ENCODE measurements at regions not wholly inside any gene's neighbourhood (a gene's known extent, or its start where the extent isn't known, plus 50 kb on each side); places are given as distances from the start of the nearest gene placed in this dataset.

DNA sequence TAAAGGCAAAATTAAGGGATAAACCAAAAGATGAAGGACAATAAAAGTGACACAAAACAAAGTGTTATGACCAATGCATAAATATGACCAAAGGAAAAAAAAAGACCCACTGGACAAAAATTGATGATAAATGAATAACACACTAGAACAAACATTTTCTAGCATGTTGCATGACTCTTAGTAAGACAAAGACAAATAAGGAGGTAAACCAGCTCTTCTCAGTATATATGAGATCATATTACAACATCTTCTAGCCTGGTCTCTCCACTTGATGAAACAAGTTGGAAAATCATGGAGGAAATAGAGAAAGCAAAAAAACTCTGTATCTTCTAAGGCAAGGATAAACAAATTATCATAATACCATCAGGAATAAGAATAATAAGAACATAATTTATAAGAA, 163.9 kb upstream of the GBE1 start:
- DNase-seq (ENCODE audit: low read depth): no peak
- no peak overlapping the region for H3K4me3 ChIP-seq (ENCODE audit: control insufficient read depth, low read depth, low read length)
- TF ChIP-seq, protein P1, sequence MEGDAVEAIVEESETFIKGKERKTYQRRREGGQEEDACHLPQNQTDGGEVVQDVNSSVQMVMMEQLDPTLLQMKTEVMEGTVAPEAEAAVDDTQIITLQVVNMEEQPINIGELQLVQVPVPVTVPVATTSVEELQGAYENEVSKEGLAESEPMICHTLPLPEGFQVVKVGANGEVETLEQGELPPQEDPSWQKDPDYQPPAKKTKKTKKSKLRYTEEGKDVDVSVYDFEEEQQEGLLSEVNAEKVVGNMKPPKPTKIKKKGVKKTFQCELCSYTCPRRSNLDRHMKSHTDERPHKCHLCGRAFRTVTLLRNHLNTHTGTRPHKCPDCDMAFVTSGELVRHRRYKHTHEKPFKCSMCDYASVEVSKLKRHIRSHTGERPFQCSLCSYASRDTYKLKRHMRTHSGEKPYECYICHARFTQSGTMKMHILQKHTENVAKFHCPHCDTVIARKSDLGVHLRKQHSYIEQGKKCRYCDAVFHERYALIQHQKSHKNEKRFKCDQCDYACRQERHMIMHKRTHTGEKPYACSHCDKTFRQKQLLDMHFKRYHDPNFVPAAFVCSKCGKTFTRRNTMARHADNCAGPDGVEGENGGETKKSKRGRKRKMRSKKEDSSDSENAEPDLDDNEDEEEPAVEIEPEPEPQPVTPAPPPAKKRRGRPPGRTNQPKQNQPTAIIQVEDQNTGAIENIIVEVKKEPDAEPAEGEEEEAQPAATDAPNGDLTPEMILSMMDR (conservative IDR thresholded peaks at IDR 0.05; ENCODE audit: control insufficient read depth, insufficient read depth, low read depth, low read length): no peak

DNA sequence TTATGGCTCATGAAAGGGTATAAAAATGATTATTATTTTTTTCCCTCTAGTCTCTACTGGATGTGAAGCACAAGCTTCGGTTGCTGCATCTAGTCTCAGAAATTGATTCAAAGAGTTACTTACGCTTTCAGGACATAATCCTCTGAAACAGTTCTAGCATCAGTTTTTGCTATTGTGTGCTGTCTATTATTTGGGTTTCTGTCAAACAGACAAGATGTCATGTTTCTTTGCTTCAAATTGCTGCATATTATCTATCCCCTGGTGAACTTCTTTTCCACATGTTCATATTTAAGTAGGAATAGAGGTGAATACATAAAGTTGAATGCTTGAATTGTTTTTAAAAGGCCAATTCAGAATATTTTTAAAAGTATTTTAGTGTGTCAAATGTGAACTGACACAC, 161.6 kb upstream of the GBE1 start:
- no peak overlapping the region for H3K4me3 ChIP-seq (ENCODE audit: control insufficient read depth, low read depth, low read length)
- DNase-seq (ENCODE audit: low read depth): no peak
- TF ChIP-seq, protein P1 (conservative IDR thresholded peaks at IDR 0.05; ENCODE audit: control insufficient read depth, insufficient read depth, low read depth, low read length): no peak

DNA sequence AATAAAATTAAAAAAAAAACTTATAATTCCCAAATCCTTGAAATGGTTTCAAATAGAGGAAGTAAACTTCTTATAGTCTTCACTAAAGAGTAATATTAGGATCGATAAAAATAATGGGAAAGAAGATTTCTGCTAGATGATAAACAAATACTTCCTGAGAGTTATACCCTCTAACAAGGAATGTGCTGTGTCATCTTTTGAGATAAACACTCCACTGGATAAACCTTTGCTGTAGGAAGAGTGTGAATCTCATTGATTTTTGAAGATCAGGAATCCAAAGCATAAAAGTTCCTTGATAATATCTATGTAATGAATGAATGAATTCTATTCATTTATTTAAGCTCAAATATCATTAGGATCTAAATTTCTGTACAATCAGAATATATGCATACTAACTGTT, 161.0 kb upstream of the GBE1 start:
- DNase-seq (ENCODE audit: low read depth): no peak
- TF ChIP-seq, protein P1 (conservative IDR thresholded peaks at IDR 0.05; ENCODE audit: control insufficient read depth, insufficient read depth, low read depth, low read length): no peak
- H3K4me3 ChIP-seq (ENCODE audit: control insufficient read depth, low read depth, low read length): no peak overlapping the region

DNA sequence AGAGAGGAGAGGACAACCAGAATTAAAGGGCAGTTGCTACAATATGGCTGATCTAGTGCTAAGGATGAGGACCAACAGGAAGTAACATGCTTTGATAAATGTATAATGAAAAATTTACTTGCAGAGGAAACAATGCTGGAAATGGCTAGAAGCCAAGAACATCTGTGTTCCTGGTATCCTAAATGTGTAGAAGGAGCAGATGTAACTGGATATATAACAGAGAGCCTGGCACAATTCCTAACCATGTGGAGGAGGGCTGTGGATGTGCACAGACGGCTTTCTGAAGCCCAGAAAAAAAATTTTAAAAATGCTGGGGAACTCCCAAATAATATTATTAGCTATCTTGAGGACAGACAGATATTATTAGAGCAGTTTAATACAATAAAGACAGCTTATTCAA, 159.4 kb upstream of the GBE1 start:
- H3K4me3 ChIP-seq (ENCODE audit: control insufficient read depth, low read depth, low read length): no peak overlapping the region
- DNase-seq (ENCODE audit: low read depth): peak; percentile 33
- TF ChIP-seq, protein P1 (conservative IDR thresholded peaks at IDR 0.05; ENCODE audit: control insufficient read depth, insufficient read depth, low read depth, low read length): no peak

DNA sequence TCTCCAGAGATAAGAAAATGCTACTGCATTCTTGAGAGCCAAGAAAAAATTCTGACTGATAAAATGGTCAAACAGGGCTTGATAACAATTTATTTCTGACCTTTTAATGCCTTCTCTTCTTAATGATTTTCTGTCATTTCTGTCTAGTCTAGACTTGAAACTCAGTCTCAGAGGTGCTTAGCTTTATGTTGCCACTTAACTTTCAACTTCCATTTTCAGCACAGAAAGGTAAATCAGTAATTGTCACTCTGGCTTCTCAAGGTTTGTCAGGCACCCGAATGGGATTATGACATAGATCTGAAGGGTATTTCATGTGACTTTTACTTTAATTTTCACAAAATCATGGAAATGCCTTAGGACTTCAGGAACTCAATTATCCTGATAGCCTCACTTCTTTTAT, 155.4 kb upstream of the GBE1 start:
- no peak for DNase-seq (ENCODE audit: low read depth)
- no peak overlapping the region for H3K4me3 ChIP-seq (ENCODE audit: control insufficient read depth, low read depth, low read length)
- TF ChIP-seq, protein P1 (conservative IDR thresholded peaks at IDR 0.05; ENCODE audit: control insufficient read depth, insufficient read depth, low read depth, low read length): no peak

DNA sequence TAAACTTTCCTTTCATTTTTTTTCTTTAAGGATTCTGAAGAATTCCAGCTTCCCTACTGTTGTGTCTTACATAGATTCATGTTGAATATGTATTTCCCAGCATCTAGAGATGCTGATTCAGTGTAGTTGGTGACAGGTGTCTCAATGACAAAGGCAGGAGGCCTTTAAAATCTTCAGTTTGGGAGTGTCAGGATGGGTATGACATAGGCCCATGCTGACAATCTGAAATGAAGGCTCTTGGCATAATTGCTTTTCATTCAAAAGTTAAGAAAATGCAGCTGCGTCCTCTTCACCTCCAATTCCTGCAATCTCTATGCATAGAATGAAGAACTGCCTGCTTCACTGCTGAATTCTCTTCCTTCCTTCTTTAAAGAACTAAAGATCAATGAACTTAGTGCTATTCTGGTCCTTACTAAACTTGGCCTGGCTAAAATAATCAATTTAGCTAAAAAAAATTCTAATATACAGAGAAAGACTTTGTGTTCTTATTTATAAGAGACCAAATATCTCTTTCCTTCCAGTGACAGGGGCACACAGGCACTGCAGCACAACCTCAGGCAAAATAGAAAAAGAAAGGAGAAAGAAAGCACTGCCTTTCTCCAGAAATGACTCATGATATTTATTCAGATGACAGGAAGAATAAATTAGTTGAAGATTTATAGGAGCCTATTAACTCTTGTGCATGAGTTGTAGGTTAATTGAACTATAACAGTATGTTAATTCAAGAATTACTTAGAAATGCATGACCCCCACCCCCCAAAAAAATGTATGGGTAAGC, 152.6 kb upstream of the GBE1 start:
- no peak overlapping the region for H3K4me3 ChIP-seq (ENCODE audit: control insufficient read depth, low read depth, low read length)
- no peak for DNase-seq (ENCODE audit: low read depth)
- TF ChIP-seq, protein P1 (conservative IDR thresholded peaks at IDR 0.05; ENCODE audit: control insufficient read depth, insufficient read depth, low read depth, low read length): no peak

Measured in fibroblast of mammary gland (primary cell).